Head of caudate nucleus (tissue), 42 donors: ENCODE measurements at regions not wholly inside any gene's neighbourhood (a gene's known extent, or its start where the extent isn't known, plus 50 kb on each side); places are given as distances from the start of the nearest gene placed in this dataset.

Experiments used
- DNase-seq, 42 donors: peaks; one replicate each; pipeline versions ENCODE4 v3.0.0 to v3.0.0-alpha.2; 2020 to 2021; ENCODE audit warnings: mixed read lengths in 7 of 42
- intact Hi-C: fragments of 100-400 bp; cut with DNase I; formaldehyde crosslinking; loops from one replicate; pipeline ENCODE4 v1.15.0; 2022

- intact Hi-C loops, result no loop called here
- DNase-seq, result peak in 4 of 42 donors; percentile 13 to 39 (median 28)
Observed at GRCh38 chr4:71261001-71261400, 77.8 kb upstream of the SLC4A4 start.

- no peak for DNase-seq
- intact Hi-C loops, result no loop called here
Observed at GRCh38 chr4:71261633-71262121, 77.1 kb upstream of the SLC4A4 start.

- DNase-seq, result no peak
- intact Hi-C loops, result no loop called here
Observed at GRCh38 chr4:71262161-71262560, 76.7 kb upstream of the SLC4A4 start.

- intact Hi-C loops, result no loop called here
Observed at GRCh38 chr4:71266090-71266794, 72.6 kb upstream of the SLC4A4 start.

DNA sequence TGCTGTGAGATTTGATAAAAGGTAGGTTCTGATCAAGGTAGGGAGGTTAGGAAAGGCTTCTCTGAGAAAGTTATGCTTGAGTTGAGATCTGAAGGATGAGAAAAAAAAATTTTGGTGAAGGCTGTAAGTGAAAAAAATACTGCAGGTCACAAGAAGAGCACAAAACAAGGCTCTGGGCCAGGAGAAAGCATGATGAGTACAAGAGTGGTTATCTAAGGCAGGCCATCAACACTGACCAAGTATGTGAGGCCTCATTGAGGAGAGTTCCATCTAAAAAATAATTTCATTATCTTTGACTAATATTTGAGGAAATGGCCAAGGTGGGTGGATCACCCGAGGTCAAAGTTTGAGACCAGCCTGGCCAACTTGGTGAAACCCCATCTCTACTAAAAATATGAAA is 71.6 kb upstream of the SLC4A4 start:
- no peak for DNase-seq
- intact Hi-C loops, result no loop called here

More at GRCh38 chr4:71266090-71266794, 72.6 kb upstream of the SLC4A4 start:
- no peak for DNase-seq

- intact Hi-C loops, result no loop called here
- no peak for DNase-seq
Observed at GRCh38 chr4:71268166-71268565, 70.7 kb upstream of the SLC4A4 start.

DNA sequence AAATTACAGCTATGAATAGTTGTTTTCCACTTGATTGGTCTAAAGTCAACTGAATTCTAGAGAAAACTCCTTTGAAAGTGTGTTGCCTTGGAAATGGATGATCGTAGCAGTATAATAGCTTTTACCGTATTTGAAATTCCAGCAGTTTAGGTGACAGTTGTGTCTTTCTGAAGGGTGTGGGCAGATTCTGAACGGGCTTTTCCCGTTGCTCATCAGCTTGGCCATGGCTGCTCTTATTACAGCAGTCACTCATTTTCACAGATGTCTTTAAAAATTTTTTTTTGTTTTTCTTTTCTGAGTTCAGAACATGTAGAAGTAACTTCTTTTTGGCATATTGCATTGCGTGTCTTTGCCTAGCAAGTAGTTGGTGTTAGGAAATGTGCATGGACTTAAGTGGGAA is 69.6 kb upstream of the SLC4A4 start:
- peak in 5 of 42 donors; percentile 19 to 47 (median 34) for DNase-seq
- intact Hi-C loops, result no loop called here

DNA sequence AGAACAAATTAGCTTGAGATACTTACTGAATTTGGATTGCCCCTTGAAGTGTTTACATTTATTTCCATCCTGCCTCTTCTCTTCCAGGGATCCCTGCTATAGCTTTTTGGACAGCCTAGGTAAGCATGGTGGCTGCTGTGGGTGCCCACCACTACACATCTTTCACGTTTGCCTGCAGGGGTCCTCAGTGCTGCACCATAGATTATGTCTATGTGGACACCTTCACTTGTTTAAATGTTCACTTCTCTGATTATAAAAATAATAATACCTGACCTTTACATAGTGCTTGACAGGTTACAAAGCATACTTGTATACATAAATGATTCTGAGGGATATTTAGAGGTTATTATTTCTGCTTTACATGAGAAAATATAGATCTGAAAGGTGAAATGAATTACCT is 67.9 kb upstream of the SLC4A4 start:
- intact Hi-C loops, result no loop called here

GRCh38 chr4:71272976-71273375 is 65.8 kb upstream of the SLC4A4 start:
- intact Hi-C loops, result no loop called here
- no peak for DNase-seq

More for the DNA sequence above, 67.9 kb upstream of the SLC4A4 start:
- no peak for DNase-seq

DNA sequence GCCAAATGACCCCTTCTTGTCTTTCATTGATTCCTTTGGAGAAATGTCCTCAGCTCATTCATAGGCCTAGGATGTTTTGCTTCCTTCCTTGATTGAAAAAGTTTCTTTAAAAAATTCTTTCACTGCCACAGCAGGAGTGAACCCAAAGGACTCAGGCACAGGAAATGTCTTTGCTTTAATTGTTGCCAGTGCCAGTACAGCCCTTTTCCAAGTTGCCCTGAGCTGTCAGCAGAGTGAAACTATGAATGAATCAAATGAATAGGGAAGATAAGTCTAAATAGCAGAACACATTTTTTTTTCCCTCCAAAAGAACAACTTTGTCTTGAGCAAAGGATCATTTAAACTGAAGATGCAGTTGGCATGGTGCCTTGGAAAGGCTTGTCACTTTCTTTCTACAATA is 63.8 kb upstream of the SLC4A4 start:
- intact Hi-C loops, result no loop called here
- DNase-seq, result no peak

DNA sequence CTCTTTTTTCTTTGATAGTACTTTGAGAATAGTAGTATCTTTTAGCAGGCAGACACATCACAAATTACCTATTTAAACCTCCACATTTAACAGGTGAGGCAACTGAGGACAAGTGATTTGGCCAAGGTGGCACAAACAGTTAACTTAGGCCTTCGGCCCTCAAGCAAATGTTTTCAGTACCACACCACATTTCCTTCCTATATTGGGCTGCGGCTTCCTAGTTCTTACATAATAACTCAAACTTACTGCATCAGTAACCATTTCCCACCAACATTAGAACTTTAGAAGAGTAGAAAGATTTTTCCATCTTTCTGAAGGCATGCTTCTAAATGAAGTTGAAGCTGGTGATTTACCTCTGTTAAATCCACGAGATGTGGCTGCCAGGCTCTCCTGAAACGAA is 63.2 kb upstream of the SLC4A4 start:
- intact Hi-C loops, result no loop called here
- no peak for DNase-seq

DNA sequence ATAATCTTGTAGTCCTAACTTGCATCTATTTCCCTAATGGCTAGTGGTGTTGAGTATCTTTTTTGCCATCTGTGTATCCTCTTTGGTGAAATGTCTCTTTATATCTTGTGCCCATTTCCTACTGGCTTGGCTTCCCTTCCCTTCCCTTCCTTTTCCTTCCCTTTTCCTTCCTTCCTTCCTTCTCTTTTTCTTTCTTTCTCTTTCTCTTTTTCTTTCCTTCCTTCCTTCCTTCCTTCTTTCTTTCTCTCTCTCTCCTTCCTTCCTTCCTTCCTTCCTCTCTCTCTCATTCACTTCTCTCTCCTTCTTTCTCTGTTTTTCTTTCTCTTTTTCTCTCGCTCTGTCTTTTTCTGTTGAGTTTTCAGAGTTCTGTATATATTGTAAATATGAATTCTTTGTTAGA is 61.5 kb upstream of the SLC4A4 start:
- intact Hi-C loops, result no loop called here
- no peak for DNase-seq

DNA sequence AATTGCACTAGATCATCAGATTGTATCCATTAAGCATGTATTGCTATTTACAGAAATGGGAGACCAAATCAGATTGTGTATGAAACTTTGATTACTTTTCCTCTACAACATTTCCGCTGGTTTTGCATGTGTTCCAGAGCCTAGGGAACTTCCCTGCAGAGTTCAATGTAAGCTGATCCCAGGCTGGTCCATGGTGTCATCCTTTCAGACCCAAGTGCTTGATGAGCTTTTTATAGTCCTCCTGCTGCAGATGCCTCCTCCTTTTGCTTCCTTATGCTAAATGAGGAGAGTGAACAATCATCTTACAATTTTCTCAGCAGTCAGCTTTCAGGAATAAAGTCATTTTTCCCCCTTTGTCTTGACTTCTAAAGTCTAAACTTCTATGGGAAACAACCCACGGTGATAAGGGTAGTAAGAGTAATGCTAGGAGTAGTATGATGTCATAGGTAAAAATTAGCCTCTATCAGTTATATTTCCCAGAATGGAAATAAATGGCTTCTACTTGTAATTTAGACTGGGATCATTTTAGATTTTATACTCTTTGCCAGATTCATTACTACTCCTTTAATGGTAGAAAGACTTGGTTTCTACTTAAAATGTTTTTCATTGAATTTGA is 55.1 kb upstream of the SLC4A4 start:
- peak in 1 of 42 donors; percentile 14 for DNase-seq
- intact Hi-C loops, result no loop called here

DNA sequence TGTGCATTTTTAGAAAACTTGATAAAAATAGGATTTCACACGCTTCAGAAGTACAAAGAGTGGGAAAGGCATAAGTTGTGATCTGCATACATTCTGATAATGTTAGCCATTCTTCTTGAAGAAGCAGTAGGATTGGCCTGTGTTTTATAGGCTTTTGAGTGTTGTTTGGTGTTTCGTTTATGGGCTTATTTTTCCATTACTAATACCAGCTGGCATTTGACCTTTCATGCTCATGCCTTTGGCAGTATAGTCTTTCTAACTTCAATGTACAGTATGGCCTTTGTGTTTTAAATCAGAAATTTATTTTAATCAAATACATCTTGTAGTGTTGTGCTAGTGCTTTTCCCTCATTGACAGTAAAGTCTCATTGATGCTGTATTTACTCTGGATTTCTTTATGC is 51.5 kb upstream of the SLC4A4 start:
- intact Hi-C loops, result no loop called here
- DNase-seq, result no peak

GRCh38 chr4:71288875-71289274 is 49.9 kb upstream of the SLC4A4 start:
- intact Hi-C loops, result no loop called here
- no peak for DNase-seq
